ENCODE measurements at regions not wholly inside any gene's neighbourhood (a gene's known extent, or its start where the extent isn't known, plus 50 kb on each side); places are given as distances from the start of the nearest gene placed in this dataset.
A peak's percentile ranks its signal among the peaks of the same experiment; 100 is the strongest.
"Not testable (repeated sequence)": the region's sequence is repeated elsewhere in the genome, so short reads cannot be mapped to it uniquely, and the experiment has no call there.

DNA sequence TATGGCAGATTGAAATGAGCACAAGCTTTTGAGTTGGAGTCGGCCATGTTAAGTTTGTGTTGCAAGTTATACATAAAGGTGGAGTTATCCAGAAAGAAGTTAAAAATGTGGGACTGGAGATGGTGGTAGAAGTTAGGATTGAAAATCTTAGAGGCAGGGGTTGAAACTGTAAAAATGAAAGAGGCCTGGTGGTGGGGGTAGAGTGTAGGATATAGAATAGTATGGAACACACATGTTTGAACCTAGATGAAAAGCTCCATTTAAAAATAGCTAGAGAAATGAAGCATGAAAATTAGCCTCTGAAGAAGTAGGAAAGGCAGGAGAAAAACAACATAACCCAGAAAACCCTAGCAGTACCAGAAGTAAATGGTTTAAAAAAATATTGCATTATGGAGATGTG is 131.8 kb upstream of the ENPEP start:
- Mint-ChIP-seq H3K4me3 (no peak overlapping the region), H3K27me3 (ENCODE audit: low read depth) (peaks cover 12% of the 10 kb centered on the region), H3K9me3 (peaks cover 5% of the 10 kb centered on the region), H3K4me1 (ENCODE audit: low read depth) (no peaks in the 10 kb centered on the region), H3K36me3 (ENCODE audit: insufficient read depth) (no peaks in the 10 kb centered on the region)
- no peak for DNase-seq
- ATAC-seq, result no peak

DNA sequence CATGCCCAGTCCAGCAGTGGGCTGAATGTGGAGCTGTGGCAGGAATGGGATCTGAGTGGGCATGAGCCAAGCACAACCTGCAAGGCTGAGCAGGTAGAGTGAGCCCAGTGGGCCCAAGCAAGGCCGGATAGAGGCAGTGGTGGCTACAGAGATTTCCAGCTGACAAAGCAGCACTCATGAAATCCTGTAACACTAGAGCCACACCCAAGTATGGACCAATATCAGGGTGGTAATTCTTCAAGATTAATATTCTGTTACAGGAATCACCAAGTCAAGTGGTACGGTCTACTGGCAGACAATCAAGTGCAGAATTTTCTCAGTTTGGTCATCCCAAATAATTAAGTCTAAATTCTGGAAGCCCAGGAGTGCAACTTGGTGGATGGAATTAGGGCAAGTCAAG is 132.4 kb upstream of the ENPEP start:
- Mint-ChIP-seq H3K27me3 (ENCODE audit: low read depth) (peaks cover 12% of the 10 kb centered on the region), H3K36me3 (ENCODE audit: insufficient read depth) (no peaks in the 10 kb centered on the region), H3K4me1 (ENCODE audit: low read depth) (no peaks in the 10 kb centered on the region), H3K9me3 (peaks cover 5% of the 10 kb centered on the region), H3K4me3 (no peak overlapping the region)
- DNase-seq (no peak), ATAC-seq (no peak)

DNA sequence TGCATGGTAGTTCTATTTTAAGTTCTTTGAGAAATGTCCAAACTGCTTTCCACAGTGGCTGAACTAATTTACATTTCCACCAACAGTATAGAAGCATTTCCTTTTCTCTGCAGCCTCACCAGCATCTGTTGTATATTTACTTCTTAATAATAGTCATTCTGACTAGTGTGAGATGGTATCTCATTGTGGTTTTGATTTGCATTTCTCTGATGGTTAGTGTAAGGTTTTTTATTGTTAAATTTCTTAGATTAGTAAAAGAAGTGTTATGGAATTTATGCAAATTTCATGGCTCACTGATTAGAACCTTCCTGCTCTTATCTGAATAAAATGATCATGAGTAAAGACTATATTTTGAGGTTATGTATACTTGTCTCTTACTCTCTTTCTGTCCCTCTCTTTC is 134.8 kb upstream of the ENPEP start:
- H3K36me3 Mint-ChIP-seq (ENCODE audit: insufficient read depth); H3K9me3 Mint-ChIP-seq; ATAC-seq; H3K4me3 Mint-ChIP-seq; H3K4me1 Mint-ChIP-seq (ENCODE audit: low read depth); DNase-seq: not testable (repeated sequence)
- peaks cover 11% of the 10 kb centered on the region for H3K27me3 Mint-ChIP-seq (ENCODE audit: low read depth)

DNA sequence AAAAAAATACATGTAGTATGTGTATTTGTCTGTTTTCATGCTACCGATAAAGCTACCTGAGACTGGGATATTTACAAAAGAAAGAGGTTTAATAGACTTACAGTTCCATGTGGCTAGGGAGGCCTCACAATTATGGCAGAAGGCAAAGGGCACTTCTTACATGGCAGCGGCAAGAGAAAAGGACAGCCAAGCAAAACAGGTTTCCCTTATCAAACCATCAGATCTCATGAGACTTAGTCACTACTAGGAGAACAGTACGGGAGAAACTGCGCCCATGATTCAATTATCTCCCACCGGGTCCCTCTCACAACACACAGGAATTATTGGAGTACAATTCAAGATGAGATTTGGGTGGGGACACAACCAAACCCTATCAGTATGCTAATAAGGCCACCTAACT is 137.0 kb upstream of the ELOVL6 start:
- peaks cover 22% of the 10 kb centered on the region for H3K27me3 Mint-ChIP-seq (ENCODE audit: low read depth)
- no peaks in the 10 kb centered on the region for H3K36me3 Mint-ChIP-seq (ENCODE audit: insufficient read depth)
- no peaks in the 10 kb centered on the region for H3K9me3 Mint-ChIP-seq
- H3K4me1 Mint-ChIP-seq (ENCODE audit: low read depth), result no peaks in the 10 kb centered on the region
- no peak for ATAC-seq
- no peak for DNase-seq
- no peak overlapping the region for H3K4me3 Mint-ChIP-seq

DNA sequence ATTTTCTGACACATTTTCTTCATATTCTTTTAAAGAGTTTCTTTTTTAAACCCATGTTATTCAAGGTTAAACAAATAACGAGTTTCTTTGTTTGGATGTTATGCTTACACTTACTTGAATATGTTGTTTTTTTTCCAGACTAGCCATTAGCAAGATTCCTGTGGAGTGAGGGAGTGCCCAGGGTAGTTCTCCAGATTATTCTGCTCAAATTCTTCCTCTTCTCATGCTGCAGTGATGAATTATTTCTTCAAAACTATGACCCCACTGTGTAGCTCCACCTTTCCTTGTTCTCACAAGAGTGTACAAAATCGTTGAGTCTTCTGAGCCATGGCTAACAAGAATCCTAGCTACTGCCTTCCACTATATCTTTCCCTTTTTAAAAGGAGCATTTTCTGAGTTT is 134.1 kb upstream of the ELOVL6 start:
- DNase-seq (no peak), ATAC-seq (no peak)
- Mint-ChIP-seq H3K4me1 (ENCODE audit: low read depth) (no peaks in the 10 kb centered on the region), H3K4me3 (no peak overlapping the region), H3K27me3 (ENCODE audit: low read depth) (peaks cover 40% of the 10 kb centered on the region), H3K9me3 (no peaks in the 10 kb centered on the region), H3K36me3 (ENCODE audit: insufficient read depth) (no peaks in the 10 kb centered on the region)

DNA sequence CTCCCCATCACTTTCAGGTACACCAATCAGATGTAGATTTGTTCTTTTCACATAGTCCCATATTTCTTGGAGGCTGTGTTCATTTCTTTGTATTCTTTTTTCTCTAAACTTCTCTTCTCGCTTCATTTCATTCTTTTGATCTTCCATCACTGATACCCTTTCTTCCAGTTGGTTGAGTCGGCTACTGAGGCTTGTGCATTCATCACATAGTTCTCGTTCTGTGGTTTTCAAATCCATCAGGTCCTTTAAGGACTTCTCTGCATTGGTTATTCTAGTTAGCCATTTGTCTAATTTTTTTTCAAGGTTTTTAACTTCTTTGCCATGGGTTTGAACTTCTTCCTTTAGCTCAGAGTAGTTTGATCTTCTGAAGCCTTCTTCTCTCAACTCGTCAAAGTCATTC is 128.0 kb upstream of the ELOVL6 start:
- H3K4me1 Mint-ChIP-seq (ENCODE audit: low read depth); H3K36me3 Mint-ChIP-seq (ENCODE audit: insufficient read depth); H3K4me3 Mint-ChIP-seq; H3K9me3 Mint-ChIP-seq; ATAC-seq; DNase-seq: not testable (repeated sequence)
- H3K27me3 Mint-ChIP-seq (ENCODE audit: low read depth), result peaks cover 33% of the 10 kb centered on the region

DNA sequence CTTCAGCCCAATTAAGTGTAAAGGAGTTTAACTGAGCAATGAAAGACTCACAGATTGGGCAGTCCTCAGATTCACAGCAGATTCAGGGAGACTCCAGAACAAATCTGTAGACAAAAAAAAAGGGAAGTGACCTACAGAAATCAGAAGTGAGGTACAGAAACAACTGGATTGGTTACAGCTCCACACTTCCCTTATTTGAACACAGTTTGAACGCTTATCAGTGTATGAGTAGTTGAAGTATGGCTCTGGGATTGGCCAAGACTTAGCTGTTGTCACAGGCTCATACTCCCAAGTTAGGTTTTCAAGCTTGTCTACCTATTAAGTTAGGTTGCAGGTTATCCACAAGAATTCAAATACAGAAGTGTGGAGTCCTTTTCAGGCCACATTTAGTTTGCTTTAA is 112.4 kb upstream of the ELOVL6 start:
- Mint-ChIP-seq H3K4me1 (ENCODE audit: low read depth) (no peaks in the 10 kb centered on the region), H3K27me3 (ENCODE audit: low read depth) (peaks cover 17% of the 10 kb centered on the region), H3K36me3 (ENCODE audit: insufficient read depth) (no peaks in the 10 kb centered on the region), H3K9me3 (no peaks in the 10 kb centered on the region), H3K4me3 (no peak overlapping the region)
- DNase-seq, result no peak
- ATAC-seq, result no peak

DNA sequence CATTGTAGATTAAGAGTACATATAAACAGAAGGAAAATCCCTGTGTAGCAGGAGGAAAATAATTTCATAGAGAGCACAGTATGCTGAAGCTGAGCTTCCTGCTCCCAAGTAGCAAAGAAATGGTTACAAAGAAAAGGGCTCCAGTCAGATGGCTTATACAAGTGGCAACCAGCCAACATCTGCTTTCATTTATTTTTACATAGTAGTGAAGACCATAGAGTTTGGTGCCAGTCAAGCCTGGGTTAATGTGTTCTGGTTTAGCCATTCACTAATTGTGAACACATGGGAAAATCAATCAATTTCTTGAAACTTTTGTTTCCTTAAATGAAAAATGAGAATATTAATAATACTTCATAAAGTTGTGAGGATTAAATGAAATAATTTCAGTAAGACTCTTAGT is 111.3 kb upstream of the ELOVL6 start:
- H3K36me3 Mint-ChIP-seq (ENCODE audit: insufficient read depth), result no peaks in the 10 kb centered on the region
- H3K4me3 Mint-ChIP-seq, result no peak overlapping the region
- ATAC-seq (no peak), DNase-seq (no peak)
- H3K27me3 Mint-ChIP-seq (ENCODE audit: low read depth), result peaks cover 18% of the 10 kb centered on the region
- no peaks in the 10 kb centered on the region for H3K9me3 Mint-ChIP-seq
- no peaks in the 10 kb centered on the region for H3K4me1 Mint-ChIP-seq (ENCODE audit: low read depth)

DNA sequence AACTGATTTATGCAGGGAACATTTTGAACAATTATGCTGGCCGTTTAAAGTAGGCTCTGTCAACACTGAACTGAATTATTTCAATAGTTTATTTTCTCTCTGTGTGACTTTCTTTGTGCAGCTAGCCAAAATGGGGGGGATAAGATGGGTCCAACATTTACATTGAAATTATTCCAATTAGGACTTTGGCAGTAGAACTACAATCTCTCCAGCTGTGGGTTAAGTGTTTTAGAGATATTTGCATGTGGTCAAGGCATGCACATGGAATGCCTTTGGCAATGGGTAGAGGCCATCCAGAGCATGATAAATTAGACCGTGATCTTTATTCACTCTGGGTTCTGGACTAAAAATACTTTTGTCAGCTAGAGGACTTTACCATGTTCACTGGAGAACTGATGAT is 107.9 kb upstream of the ELOVL6 start:
- H3K4me3 Mint-ChIP-seq, result no peak overlapping the region
- H3K36me3 Mint-ChIP-seq (ENCODE audit: insufficient read depth), result no peaks in the 10 kb centered on the region
- H3K27me3 Mint-ChIP-seq (ENCODE audit: low read depth), result peaks cover 20% of the 10 kb centered on the region
- no peaks in the 10 kb centered on the region for H3K9me3 Mint-ChIP-seq
- DNase-seq (no peak), ATAC-seq (no peak)
- H3K4me1 Mint-ChIP-seq (ENCODE audit: low read depth), result no peaks in the 10 kb centered on the region

DNA sequence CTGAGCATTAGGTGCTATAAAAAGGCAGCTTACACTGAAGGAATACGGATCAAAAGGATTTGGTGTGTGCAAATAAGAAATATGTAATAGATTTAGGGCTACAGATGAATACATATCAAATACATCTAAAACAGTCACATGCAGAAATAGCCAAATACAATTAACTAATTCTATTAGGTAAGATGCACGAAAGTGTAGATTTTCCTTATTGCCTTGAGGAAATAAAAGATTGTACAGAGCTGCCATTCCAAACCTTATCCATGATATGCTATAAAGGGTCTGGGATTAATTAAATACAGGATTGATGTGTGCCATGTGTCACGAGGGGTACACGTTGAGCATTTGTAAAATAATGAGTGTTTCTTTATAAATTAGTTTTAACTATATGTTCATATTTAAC is 107.0 kb upstream of the ELOVL6 start:
- Mint-ChIP-seq H3K36me3 (ENCODE audit: insufficient read depth) (no peaks in the 10 kb centered on the region), H3K4me1 (ENCODE audit: low read depth) (no peaks in the 10 kb centered on the region), H3K4me3 (no peak overlapping the region), H3K27me3 (ENCODE audit: low read depth) (peaks cover 20% of the 10 kb centered on the region), H3K9me3 (no peaks in the 10 kb centered on the region)
- ATAC-seq, result no peak
- no peak for DNase-seq

DNA sequence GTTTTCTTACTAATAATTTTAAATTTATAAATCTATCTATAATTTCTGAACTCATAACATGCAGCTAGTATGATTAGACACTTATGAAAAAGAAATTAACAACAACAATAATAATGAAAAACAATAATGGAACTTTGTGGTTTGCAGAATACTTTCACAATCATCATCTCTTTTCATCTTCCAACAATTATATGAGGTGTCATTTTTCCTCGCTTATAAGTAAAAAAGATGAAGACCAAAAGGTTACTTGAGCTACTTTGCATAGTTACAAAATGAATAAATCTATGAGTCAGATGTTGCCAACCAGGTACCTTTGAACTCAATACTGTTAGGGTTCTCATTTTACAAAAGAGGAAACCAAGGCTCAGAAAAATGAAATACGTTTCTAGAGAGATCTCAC is 98.5 kb upstream of the ELOVL6 start:
- peaks cover 27% of the 10 kb centered on the region for H3K27me3 Mint-ChIP-seq (ENCODE audit: low read depth)
- H3K4me3 Mint-ChIP-seq, result no peak overlapping the region
- DNase-seq (no peak), ATAC-seq (peak; percentile 85 to 86)
- peaks cover 12% of the 10 kb centered on the region for H3K4me1 Mint-ChIP-seq (ENCODE audit: low read depth)
- no peaks in the 10 kb centered on the region for H3K9me3 Mint-ChIP-seq
- no peaks in the 10 kb centered on the region for H3K36me3 Mint-ChIP-seq (ENCODE audit: insufficient read depth)

DNA sequence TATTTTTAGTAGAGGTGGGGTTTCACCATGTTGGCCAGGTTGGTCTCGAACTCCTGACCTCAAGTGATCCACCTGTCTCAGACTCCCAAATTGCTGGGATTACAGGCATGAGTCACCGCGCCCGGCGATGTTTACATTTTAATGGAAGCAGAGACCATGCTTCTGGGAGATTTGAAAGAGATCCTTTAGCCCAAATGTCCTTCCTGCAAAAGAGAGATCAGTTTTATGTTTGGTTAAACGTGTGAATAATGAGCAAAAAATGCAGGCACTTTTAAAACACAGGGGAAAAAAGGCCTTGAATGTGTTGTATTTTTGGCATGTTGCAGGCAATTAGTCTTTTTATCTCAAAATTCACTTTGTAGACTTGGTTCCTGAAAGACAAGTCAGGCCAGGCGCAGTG is 95.8 kb upstream of the ELOVL6 start:
- Mint-ChIP-seq H3K4me3 (no peak overlapping the region), H3K9me3 (no peaks in the 10 kb centered on the region), H3K36me3 (ENCODE audit: insufficient read depth) (no peaks in the 10 kb centered on the region), H3K4me1 (ENCODE audit: low read depth) (peaks cover 12% of the 10 kb centered on the region), H3K27me3 (ENCODE audit: low read depth) (peaks cover 24% of the 10 kb centered on the region)
- DNase-seq, result no peak
- no peak for ATAC-seq

DNA sequence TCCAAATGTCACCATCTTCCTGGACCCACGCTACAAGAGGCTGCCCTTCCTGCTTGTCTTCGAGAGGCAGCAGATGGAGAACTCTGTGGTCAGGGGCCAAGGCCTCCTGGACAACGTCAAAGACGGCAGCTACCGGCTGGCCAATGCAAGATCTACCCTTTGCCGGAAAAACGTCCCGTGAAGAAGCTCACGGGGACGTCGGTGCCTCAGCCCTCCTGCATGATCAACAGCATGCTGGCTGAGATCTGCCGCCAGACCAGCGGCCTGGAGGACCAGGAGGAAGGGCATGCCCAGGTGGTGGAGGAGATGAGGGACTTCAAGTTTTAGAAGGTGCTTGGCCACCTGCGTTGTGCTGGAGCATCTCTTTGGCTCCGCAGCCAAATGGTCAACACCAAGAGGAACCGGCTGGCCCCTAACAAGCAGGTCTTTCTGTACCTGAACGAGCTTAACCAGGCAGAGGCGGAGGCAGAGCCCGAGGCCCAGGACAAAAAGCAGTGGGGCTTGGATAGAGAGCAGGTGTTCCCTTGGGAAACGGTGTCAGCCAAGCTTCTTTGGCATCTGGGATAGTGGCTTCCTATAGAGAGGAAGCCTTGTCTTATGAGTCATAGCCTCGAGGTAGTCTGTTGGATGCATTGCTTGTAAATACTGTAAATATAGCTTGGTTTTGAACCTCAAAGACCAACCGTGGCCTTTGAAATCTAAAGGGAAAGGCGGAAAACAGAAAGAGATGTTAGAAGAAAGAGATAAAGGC is 94.8 kb upstream of the ELOVL6 start:
- ATAC-seq, result no peak
- DNase-seq, result no peak
- H3K36me3 Mint-ChIP-seq (ENCODE audit: insufficient read depth), result no peaks in the 10 kb centered on the region
- peaks cover 12% of the 10 kb centered on the region for H3K4me1 Mint-ChIP-seq (ENCODE audit: low read depth)
- H3K9me3 Mint-ChIP-seq, result no peaks in the 10 kb centered on the region
- no peak overlapping the region for H3K4me3 Mint-ChIP-seq
- peaks cover 24% of the 10 kb centered on the region for H3K27me3 Mint-ChIP-seq (ENCODE audit: low read depth)

DNA sequence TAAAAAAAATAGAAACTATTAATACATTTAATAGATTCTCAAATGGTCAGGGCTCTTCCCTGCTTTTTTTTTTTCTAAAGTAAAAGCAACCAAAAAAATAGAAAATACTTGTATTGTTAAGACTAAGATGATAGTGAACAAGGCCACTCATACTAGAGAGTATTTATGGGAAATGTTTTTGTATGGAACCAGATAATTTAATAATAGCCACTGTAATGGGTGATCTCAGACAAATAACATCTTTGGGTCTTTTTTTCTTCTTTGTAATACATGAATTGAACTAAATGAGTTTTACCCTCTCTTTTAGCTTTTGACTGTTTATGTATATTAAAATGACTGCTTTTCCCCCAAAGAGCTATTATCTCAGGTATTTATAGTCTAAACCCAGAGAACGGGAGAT is 92.1 kb upstream of the ELOVL6 start:
- H3K4me1 Mint-ChIP-seq (ENCODE audit: low read depth), result peaks cover 4% of the 10 kb centered on the region
- no peak for ATAC-seq
- no peak overlapping the region for H3K4me3 Mint-ChIP-seq
- H3K9me3 Mint-ChIP-seq, result no peaks in the 10 kb centered on the region
- no peak for DNase-seq
- peaks cover 18% of the 10 kb centered on the region for H3K27me3 Mint-ChIP-seq (ENCODE audit: low read depth)
- no peaks in the 10 kb centered on the region for H3K36me3 Mint-ChIP-seq (ENCODE audit: insufficient read depth)

DNA sequence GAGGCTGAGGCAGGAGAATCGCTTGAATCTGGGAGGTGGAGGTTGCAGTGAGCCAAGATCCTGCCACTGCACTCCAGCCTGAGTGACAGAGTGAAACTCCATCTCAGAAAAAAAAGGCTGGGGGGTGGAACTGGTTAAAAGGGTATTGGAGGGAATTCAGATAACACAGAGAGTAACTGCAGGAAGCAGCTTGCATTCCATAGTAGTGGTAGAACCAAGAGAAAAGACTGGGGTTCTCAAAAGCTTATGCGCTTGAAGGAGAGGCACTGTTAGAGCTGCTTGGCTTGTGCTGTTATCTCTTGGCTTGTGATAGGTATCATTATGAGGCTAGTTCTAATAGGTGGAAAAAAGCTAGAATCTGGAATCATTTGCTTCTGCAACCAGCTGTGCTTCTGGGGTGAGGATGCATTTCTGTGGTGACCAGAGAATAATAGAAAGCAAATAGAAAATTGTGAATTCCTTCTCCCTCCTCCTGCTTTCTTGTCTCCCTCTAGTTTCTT is 91.2 kb upstream of the ELOVL6 start:
- no peak for ATAC-seq
- H3K27me3 Mint-ChIP-seq (ENCODE audit: low read depth), result peaks cover 16% of the 10 kb centered on the region
- H3K36me3 Mint-ChIP-seq (ENCODE audit: insufficient read depth), result no peaks in the 10 kb centered on the region
- no peak for DNase-seq
- H3K4me3 Mint-ChIP-seq, result no peak overlapping the region
- H3K4me1 Mint-ChIP-seq (ENCODE audit: low read depth), result peaks cover 4% of the 10 kb centered on the region
- H3K9me3 Mint-ChIP-seq, result no peaks in the 10 kb centered on the region

Measured in activated T-cell treated with anti-CD3 and anti-CD28 coated beads, Interleukin-2, amount 50 U/mL, for 4 hours (primary cell).